T-helper 17 cell (primary cell): ENCODE measurements at regions not wholly inside any gene's neighbourhood (a gene's known extent, or its start where the extent isn't known, plus 50 kb on each side); places are given as distances from the start of the nearest gene placed in this dataset.
"Not testable (repeated sequence)": the region's sequence is repeated elsewhere in the genome, so short reads cannot be mapped to it uniquely, and the experiment has no call there.

Source experiments
- ATAC-seq: fragments of 150-1000 bp; cut with Tn5 transposase; 2 replicates; pipeline ENCODE4 v1.10.0; 2021; ENCODE audit warnings: mild to moderate bottlenecking, moderate library complexity
- DNase-seq, 3 donors: peaks; one replicate each; pipeline versions ENCODE4 v3.0.0 to v3.0.0-alpha.2; 2020 to 2021
- H3K9me3 ChIP-seq: one replicate; pipeline ENCODE4 v1.7.0; 2013; ENCODE audit warnings: low read length, mild to moderate bottlenecking; ENCODE audit not compliant: control insufficient read depth, poor library complexity, severe bottlenecking
- H3K27ac Mint-ChIP-seq: one replicate; pipeline ENCODE4 v1.8.0; 2022; ENCODE audit warnings: mild to moderate bottlenecking, moderate library complexity, mixed read lengths
- H3K27me3 Mint-ChIP-seq: one replicate; pipeline ENCODE4 v1.8.0; 2022; ENCODE audit warnings: mixed read lengths
- H3K36me3 Mint-ChIP-seq: one replicate; pipeline ENCODE4 v1.8.0; 2022; ENCODE audit warnings: low read depth, mixed read lengths
- H3K4me1 Mint-ChIP-seq: one replicate; pipeline ENCODE4 v1.8.0; 2022; ENCODE audit warnings: mild to moderate bottlenecking, mixed read lengths
- H3K4me3 Mint-ChIP-seq: one replicate; pipeline ENCODE4 v1.8.0; 2022; ENCODE audit warnings: mild to moderate bottlenecking, moderate library complexity, mixed read lengths

GRCh38 chr15:81839387-81839786, 206.4 kb downstream of the MEX3B start:
- no peak for ATAC-seq
- H3K4me1 Mint-ChIP-seq, result no peaks in the 10 kb centered on the region
- H3K27me3 Mint-ChIP-seq, result no peaks in the 10 kb centered on the region
- H3K36me3 Mint-ChIP-seq, result no peaks in the 10 kb centered on the region
- no peak for DNase-seq
- H3K9me3 ChIP-seq, result peaks cover 2% of the 10 kb centered on the region
- H3K27ac Mint-ChIP-seq, result no peak overlapping the region
- no peak overlapping the region for H3K4me3 Mint-ChIP-seq

DNA sequence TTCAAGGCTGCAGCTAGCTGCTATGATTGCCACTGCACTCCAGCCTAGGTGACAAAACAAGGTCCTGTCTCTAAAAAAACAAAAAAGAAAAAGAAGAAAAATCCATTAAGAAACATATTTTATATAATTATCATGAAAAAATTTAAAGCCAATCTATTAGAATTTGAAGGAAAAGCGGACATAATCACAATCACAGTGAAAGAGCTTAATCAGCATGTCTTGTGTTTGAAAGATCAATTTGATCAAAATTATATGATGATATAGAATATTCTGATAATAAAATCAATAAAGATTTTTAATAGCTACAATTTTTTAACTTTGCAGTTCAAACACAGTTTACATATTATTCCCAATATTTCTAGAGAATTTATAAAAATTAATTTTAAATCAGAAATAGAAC, 210.1 kb downstream of the MEX3B start:
- Mint-ChIP-seq H3K4me3 (no peak overlapping the region), H3K27ac (no peak overlapping the region), H3K36me3 (no peaks in the 10 kb centered on the region), H3K4me1 (no peaks in the 10 kb centered on the region), H3K27me3 (no peaks in the 10 kb centered on the region)
- DNase-seq (no peak), ATAC-seq (no peak)
- H3K9me3 ChIP-seq, result peaks cover 2% of the 10 kb centered on the region

DNA sequence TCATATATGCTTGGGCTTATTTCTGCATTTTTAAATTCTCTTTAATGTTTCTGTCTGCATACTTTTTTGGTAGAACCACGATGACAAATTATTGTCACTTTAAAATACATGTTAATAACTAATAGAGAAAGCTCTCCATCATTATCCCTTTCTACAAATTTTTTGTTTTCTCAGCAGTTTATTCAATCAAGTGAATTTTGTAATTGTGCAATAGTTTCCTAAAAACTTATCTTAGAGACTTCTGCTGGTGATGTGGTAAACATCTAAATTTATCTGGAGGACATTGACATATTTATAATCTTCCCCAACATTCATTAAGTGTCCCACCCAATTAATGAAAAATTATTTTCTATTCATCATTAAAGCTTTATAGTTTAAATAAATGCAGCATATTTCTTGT, 215.3 kb downstream of the MEX3B start:
- Mint-ChIP-seq H3K27me3 (no peaks in the 10 kb centered on the region), H3K4me1 (no peaks in the 10 kb centered on the region), H3K27ac (no peak overlapping the region), H3K36me3 (no peaks in the 10 kb centered on the region), H3K4me3 (no peak overlapping the region)
- no peak for DNase-seq
- ATAC-seq, result no peak
- no peaks in the 10 kb centered on the region for H3K9me3 ChIP-seq

DNA sequence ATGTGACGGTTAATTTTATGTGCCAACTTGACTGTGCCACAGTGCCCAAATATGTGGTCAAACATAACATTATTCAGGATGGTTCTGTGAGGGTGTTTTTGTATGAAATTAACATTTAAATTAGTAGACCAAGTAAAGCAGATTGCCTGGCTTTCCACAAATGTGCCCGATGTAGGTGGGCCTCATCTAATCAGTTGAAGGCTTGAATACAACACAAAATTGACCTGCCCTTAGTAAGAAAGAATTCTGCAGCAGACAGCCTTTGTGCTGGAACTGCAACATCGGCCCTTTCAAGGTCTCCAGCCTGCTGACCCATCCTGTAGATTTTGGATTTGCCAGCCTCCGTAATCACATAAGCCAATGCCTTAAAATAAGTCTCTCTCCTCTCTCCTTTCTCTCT, 215.9 kb downstream of the MEX3B start:
- no peak overlapping the region for H3K27ac Mint-ChIP-seq
- H3K27me3 Mint-ChIP-seq, result no peaks in the 10 kb centered on the region
- H3K4me3 Mint-ChIP-seq, result no peak overlapping the region
- ATAC-seq (no peak), DNase-seq (no peak)
- no peaks in the 10 kb centered on the region for H3K36me3 Mint-ChIP-seq
- H3K4me1 Mint-ChIP-seq, result no peaks in the 10 kb centered on the region
- H3K9me3 ChIP-seq, result no peaks in the 10 kb centered on the region

- H3K9me3 ChIP-seq, result no peaks in the 10 kb centered on the region
- DNase-seq, result no peak
- Mint-ChIP-seq H3K36me3 (no peaks in the 10 kb centered on the region), H3K27me3 (no peaks in the 10 kb centered on the region), H3K27ac (no peak overlapping the region), H3K4me3 (no peak overlapping the region), H3K4me1 (no peaks in the 10 kb centered on the region)
- ATAC-seq, result no peak
Measured at GRCh38 chr15:81828135-81828534, 217.7 kb downstream of the MEX3B start.

- Mint-ChIP-seq H3K4me1 (no peaks in the 10 kb centered on the region), H3K4me3 (no peak overlapping the region)
- no peak for ATAC-seq
Measured at GRCh38 chr15:81825136-81825535, 220.7 kb downstream of the MEX3B start.

GRCh38 chr15:81822587-81822986, 223.2 kb downstream of the MEX3B start:
- not testable (repeated sequence) for H3K4me3 Mint-ChIP-seq, H3K27ac Mint-ChIP-seq, H3K36me3 Mint-ChIP-seq, DNase-seq, H3K9me3 ChIP-seq, ATAC-seq, H3K4me1 Mint-ChIP-seq
- H3K27me3 Mint-ChIP-seq, result peaks cover 30% of the 10 kb centered on the region

More at GRCh38 chr15:81825136-81825535, 220.7 kb downstream of the MEX3B start:
- no peaks in the 10 kb centered on the region for H3K9me3 ChIP-seq
- no peak overlapping the region for H3K27ac Mint-ChIP-seq
- peaks cover 11% of the 10 kb centered on the region for H3K27me3 Mint-ChIP-seq
- no peak for DNase-seq
- H3K36me3 Mint-ChIP-seq, result no peaks in the 10 kb centered on the region

GRCh38 chr15:81819924-81820635, 225.7 kb downstream of the MEX3B start:
- no peaks in the 10 kb centered on the region for H3K4me1 Mint-ChIP-seq
- ATAC-seq, result no peak
- H3K9me3 ChIP-seq, result no peaks in the 10 kb centered on the region

GRCh38 chr15:81814882-81815455, 230.8 kb downstream of the MEX3B start:
- no peak for ATAC-seq
- Mint-ChIP-seq H3K27me3 (peaks cover 24% of the 10 kb centered on the region), H3K4me3 (no peak overlapping the region)

More at GRCh38 chr15:81819924-81820635, 225.7 kb downstream of the MEX3B start:
- Mint-ChIP-seq H3K36me3 (no peaks in the 10 kb centered on the region), H3K27me3 (peaks cover 37% of the 10 kb centered on the region), H3K4me3 (no peak overlapping the region), H3K27ac (no peak overlapping the region)
- DNase-seq, result no peak

DNA sequence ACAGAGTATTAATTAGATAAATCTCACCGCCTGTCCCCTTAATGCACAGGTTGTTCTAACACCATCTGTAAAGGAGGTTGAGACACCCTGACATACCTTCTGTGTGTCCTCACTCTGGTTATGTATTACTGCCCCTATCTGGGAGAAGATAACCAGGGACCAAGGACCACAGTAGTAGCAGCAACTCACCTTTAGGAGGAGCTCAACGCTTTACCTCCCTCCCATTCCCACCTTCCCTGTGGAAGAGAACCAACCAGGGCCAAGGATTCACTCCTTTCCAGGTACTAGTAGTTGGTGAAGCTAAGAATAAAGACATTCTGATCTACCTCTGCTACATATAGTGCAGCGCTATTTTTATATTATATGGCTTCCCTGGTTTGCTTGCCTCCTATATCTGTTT, 232.6 kb downstream of the MEX3B start:
- Mint-ChIP-seq H3K27ac (no peak overlapping the region), H3K4me1 (no peaks in the 10 kb centered on the region), H3K27me3 (peaks cover 13% of the 10 kb centered on the region), H3K4me3 (no peak overlapping the region), H3K36me3 (no peaks in the 10 kb centered on the region)
- no peak for ATAC-seq
- no peaks in the 10 kb centered on the region for H3K9me3 ChIP-seq
- no peak for DNase-seq

More at GRCh38 chr15:81814882-81815455, 230.8 kb downstream of the MEX3B start:
- H3K4me1 Mint-ChIP-seq, result no peaks in the 10 kb centered on the region
- no peaks in the 10 kb centered on the region for H3K9me3 ChIP-seq
- no peak overlapping the region for H3K27ac Mint-ChIP-seq
- DNase-seq, result no peak
- no peaks in the 10 kb centered on the region for H3K36me3 Mint-ChIP-seq

DNA sequence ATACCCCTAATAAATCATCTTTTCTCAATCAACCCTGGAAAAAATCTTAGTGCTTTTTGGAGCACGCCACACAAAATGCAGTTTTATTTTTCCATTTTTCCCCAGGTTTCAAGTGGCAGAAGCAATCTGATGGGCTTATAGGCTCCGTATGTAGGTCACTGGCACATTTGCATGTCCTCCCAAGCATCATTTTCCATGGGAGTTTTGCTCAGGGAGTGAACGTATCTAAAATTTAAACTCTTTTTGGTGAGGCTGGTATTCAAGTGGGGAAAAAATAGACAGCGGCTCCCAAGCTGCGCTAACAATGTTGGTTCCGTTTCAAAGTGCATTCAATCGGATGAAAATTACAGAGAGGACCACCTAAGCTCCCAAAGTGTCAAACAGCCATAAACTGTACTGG, 233.4 kb downstream of the MEX3B start:
- H3K4me1 Mint-ChIP-seq, result no peaks in the 10 kb centered on the region

DNA sequence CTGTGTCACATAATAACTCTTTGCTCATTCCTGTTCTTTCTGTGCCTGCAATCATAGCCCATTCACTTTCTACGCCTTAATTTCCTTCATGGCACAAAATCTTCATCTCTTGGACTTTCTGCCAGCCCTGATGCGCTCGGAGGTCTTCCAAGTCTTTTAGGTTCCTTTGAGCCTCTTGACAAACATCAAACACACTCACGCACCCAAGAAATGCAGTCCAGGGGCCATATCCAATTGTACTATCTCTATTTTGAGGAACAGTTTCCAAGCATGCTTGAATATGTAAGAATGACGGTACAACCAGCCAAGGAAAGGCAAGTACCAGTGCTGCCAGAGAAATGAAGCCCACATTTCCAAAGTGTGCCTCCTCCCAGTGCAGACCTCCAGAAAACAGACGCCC, 234.1 kb downstream of the MEX3B start:
- H3K9me3 ChIP-seq, result no peaks in the 10 kb centered on the region
- Mint-ChIP-seq H3K4me1 (no peaks in the 10 kb centered on the region), H3K27me3 (no peaks in the 10 kb centered on the region), H3K36me3 (no peaks in the 10 kb centered on the region), H3K27ac (no peak overlapping the region), H3K4me3 (no peak overlapping the region)
- DNase-seq (no peak), ATAC-seq (no peak)

More for the DNA sequence above, 233.4 kb downstream of the MEX3B start:
- no peaks in the 10 kb centered on the region for H3K9me3 ChIP-seq
- Mint-ChIP-seq H3K27ac (no peak overlapping the region), H3K27me3 (peaks cover 6% of the 10 kb centered on the region), H3K4me3 (no peak overlapping the region), H3K36me3 (no peaks in the 10 kb centered on the region)
- ATAC-seq, result no peak
- DNase-seq, result no peak

GRCh38 chr15:81809543-81809942, 236.3 kb downstream of the MEX3B start:
- Mint-ChIP-seq H3K4me3 (no peak overlapping the region), H3K27me3 (no peaks in the 10 kb centered on the region), H3K36me3 (no peaks in the 10 kb centered on the region), H3K4me1 (no peaks in the 10 kb centered on the region), H3K27ac (no peak overlapping the region)
- ATAC-seq (no peak), DNase-seq (no peak)
- H3K9me3 ChIP-seq, result no peaks in the 10 kb centered on the region

- Mint-ChIP-seq H3K36me3 (no peaks in the 10 kb centered on the region), H3K4me1 (no peaks in the 10 kb centered on the region), H3K27ac (no peak overlapping the region), H3K4me3 (no peak overlapping the region), H3K27me3 (no peaks in the 10 kb centered on the region)
- ATAC-seq (no peak), DNase-seq (no peak)
- no peaks in the 10 kb centered on the region for H3K9me3 ChIP-seq
Measured at GRCh38 chr15:81807806-81808205, 238.0 kb downstream of the MEX3B start.
